ENCODE measurements at regions not wholly inside any gene's neighbourhood (a gene's known extent, or its start where the extent isn't known, plus 50 kb on each side); places are given as distances from the start of the nearest gene placed in this dataset.

DNA sequence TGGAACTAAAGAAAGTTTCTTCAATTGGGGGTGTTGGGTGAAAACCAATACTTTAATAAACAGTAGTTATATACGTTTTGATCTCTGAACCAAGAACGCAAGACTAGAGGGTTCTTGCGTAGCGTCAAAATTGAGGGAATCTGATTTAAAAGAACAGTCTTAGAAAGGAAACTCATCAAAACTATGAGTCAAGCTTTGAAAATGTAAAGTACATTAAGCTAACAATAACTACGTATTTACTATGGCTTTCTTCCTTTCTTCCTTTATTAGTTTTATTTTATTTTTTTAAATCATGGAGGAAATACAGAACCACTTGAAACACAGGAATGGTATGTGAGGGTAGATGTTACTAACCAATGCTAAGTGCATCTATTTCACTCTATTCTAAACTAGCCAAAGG is 287.0 kb upstream of the RSPO3 start:
- Mint-ChIP-seq H3K9me3 (peaks cover 6% of the 10 kb centered on the region in 2 donors), H3K27ac (no peak overlapping the region), H3K36me3 (no peaks in the 10 kb centered on the region), H3K4me3 (no peak overlapping the region), H3K27me3 (ENCODE audit: low read depth in 2 of 2) (no peaks in the 10 kb centered on the region), H3K4me1 (no peaks in the 10 kb centered on the region)
- Histone ChIP-seq H3K9me3 (ENCODE audit: control insufficient read depth, insufficient read depth, low read length) (no peaks in the 10 kb centered on the region), H3K4me1 (ENCODE audit: control insufficient read depth, insufficient read depth, low read length) (no peaks in the 10 kb centered on the region), H3K27ac (ENCODE audit: low read length) (no peak overlapping the region), H3K27me3 (ENCODE audit: control insufficient read depth, insufficient read depth, low read length) (no peaks in the 10 kb centered on the region), H3K36me3 (ENCODE audit: control insufficient read depth, insufficient read depth, low read length) (no peaks in the 10 kb centered on the region), H3K4me3 (ENCODE audit: low read length) (no peak overlapping the region)
- ATAC-seq, result no peak
- 89% methylated on average over 4 of the region's 5 CpGs for WGBS (ENCODE audit: insufficient coverage)
- intact Hi-C loops (cut with micrococcal nuclease), result no loop called here
- TF ChIP-seq, protein P1, sequence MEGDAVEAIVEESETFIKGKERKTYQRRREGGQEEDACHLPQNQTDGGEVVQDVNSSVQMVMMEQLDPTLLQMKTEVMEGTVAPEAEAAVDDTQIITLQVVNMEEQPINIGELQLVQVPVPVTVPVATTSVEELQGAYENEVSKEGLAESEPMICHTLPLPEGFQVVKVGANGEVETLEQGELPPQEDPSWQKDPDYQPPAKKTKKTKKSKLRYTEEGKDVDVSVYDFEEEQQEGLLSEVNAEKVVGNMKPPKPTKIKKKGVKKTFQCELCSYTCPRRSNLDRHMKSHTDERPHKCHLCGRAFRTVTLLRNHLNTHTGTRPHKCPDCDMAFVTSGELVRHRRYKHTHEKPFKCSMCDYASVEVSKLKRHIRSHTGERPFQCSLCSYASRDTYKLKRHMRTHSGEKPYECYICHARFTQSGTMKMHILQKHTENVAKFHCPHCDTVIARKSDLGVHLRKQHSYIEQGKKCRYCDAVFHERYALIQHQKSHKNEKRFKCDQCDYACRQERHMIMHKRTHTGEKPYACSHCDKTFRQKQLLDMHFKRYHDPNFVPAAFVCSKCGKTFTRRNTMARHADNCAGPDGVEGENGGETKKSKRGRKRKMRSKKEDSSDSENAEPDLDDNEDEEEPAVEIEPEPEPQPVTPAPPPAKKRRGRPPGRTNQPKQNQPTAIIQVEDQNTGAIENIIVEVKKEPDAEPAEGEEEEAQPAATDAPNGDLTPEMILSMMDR (IDR thresholded peaks at IDR 0.05), result no peak
- DNase-seq, result no peak

DNA sequence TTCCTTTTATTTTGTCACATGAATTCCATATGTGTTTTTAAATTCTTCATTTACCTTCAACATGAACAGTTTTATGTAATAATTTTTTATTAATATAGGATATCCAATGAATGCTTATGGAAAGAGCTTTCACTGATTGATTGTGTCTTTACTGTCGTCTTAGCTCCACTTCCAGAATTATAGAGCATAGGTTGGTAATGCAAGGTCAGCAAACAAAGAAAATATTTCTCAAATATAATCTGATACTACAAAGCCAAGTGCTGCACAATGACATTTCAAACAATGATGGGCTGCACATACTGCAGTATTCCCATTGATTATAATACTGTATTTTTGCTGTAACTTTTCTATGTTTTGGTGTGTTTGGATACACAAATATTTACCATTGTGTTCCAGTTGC is 275.7 kb upstream of the RSPO3 start:
- Mint-ChIP-seq H3K27ac (no peak overlapping the region), H3K36me3 (no peaks in the 10 kb centered on the region), H3K4me1 (no peaks in the 10 kb centered on the region), H3K9me3 (peaks cover 10 to 12% of the 10 kb centered on the region in 2 donors), H3K27me3 (ENCODE audit: low read depth in 2 of 2) (no peaks in the 10 kb centered on the region), H3K4me3 (no peak overlapping the region)
- intact Hi-C loops (cut with micrococcal nuclease), result no loop called here
- TF ChIP-seq, protein P1 (IDR thresholded peaks at IDR 0.05), result no peak
- Histone ChIP-seq H3K27ac (ENCODE audit: low read length) (no peak overlapping the region), H3K4me1 (ENCODE audit: control insufficient read depth, insufficient read depth, low read length) (no peaks in the 10 kb centered on the region), H3K36me3 (ENCODE audit: control insufficient read depth, insufficient read depth, low read length) (no peaks in the 10 kb centered on the region), H3K27me3 (ENCODE audit: control insufficient read depth, insufficient read depth, low read length) (no peaks in the 10 kb centered on the region), H3K4me3 (ENCODE audit: low read length) (no peak overlapping the region), H3K9me3 (ENCODE audit: control insufficient read depth, insufficient read depth, low read length) (no peaks in the 10 kb centered on the region)
- no peak for ATAC-seq
- WGBS (ENCODE audit: insufficient coverage), result no CpG with 5 or more reads among the region's 1 CpG
- no peak for DNase-seq

DNA sequence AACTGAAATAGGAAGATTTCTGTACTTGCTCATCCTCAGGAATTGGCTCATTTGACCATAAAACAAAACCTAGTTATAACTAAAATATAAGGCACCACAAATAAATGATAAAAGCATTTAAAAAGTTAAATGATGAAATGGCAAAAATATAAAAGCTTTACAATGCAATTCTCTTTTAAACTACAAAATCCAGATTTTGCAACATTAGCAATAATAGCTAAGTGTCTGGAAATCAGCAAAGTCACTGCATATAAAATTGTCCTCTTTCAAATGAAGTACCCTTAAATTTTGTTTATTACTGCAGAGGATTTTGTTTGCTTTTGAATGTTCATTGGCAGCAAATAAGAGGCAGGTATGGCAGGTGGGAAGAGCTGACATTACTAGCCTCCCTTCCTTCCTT is 270.4 kb upstream of the RSPO3 start:
- no peaks in the 10 kb centered on the region for H3K27me3 Mint-ChIP-seq (ENCODE audit: low read depth in 2 of 2)
- no peaks in the 10 kb centered on the region for H3K9me3 ChIP-seq (ENCODE audit: control insufficient read depth, insufficient read depth, low read length)
- H3K36me3 Mint-ChIP-seq, result no peaks in the 10 kb centered on the region
- no peak for ATAC-seq
- DNase-seq, result no peak
- intact Hi-C loops (cut with micrococcal nuclease), result no loop called here
- H3K4me1 Mint-ChIP-seq, result no peaks in the 10 kb centered on the region
- TF ChIP-seq, protein P1 (IDR thresholded peaks at IDR 0.05), result no peak
- H3K27ac ChIP-seq (ENCODE audit: low read length), result no peak overlapping the region
- no peaks in the 10 kb centered on the region for H3K4me1 ChIP-seq (ENCODE audit: control insufficient read depth, insufficient read depth, low read length)
- no peak overlapping the region for H3K4me3 ChIP-seq (ENCODE audit: low read length)
- no peaks in the 10 kb centered on the region for H3K27me3 ChIP-seq (ENCODE audit: control insufficient read depth, insufficient read depth, low read length)
- peaks cover 14 to 15% of the 10 kb centered on the region in 2 donors for H3K9me3 Mint-ChIP-seq
- no peak overlapping the region for H3K4me3 Mint-ChIP-seq
- no peak overlapping the region for H3K27ac Mint-ChIP-seq
- H3K36me3 ChIP-seq (ENCODE audit: control insufficient read depth, insufficient read depth, low read length), result no peaks in the 10 kb centered on the region

DNA sequence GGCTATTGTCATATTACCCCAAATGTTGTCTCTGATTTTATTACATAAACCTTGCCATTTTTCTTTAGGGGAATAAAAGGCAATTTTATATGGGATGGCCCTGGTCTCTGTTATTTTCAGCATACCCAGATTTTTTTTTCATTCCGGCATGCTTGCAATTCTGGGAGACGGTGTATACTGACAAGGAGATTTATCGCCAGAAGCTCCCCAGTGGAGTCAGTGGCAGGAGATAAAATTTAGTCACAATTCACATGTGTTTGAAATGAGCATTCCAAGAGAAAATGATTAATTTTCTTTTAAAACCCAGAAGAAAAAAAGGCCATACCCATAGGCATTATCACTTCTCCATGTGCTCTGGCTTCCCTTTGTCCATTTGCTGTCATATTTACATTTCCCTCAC is 250.8 kb upstream of the RSPO3 start:
- no peaks in the 10 kb centered on the region for H3K36me3 ChIP-seq (ENCODE audit: control insufficient read depth, insufficient read depth, low read length)
- WGBS (ENCODE audit: insufficient coverage), result 95% methylated on average over 3 of the region's 3 CpGs
- no peak overlapping the region for H3K27ac Mint-ChIP-seq
- H3K27ac ChIP-seq (ENCODE audit: low read length), result no peak overlapping the region
- H3K9me3 Mint-ChIP-seq, result peaks cover 7 to 15% of the 10 kb centered on the region in 2 donors
- no peaks in the 10 kb centered on the region for H3K4me1 ChIP-seq (ENCODE audit: control insufficient read depth, insufficient read depth, low read length)
- DNase-seq, result no peak
- intact Hi-C loops (cut with micrococcal nuclease), result no loop called here
- no peaks in the 10 kb centered on the region for H3K27me3 ChIP-seq (ENCODE audit: control insufficient read depth, insufficient read depth, low read length)
- no peaks in the 10 kb centered on the region for H3K36me3 Mint-ChIP-seq
- no peaks in the 10 kb centered on the region for H3K9me3 ChIP-seq (ENCODE audit: control insufficient read depth, insufficient read depth, low read length)
- no peak for ATAC-seq
- H3K4me3 ChIP-seq (ENCODE audit: low read length), result no peak overlapping the region
- H3K4me3 Mint-ChIP-seq, result no peak overlapping the region
- TF ChIP-seq, protein P1 (IDR thresholded peaks at IDR 0.05), result no peak
- H3K27me3 Mint-ChIP-seq (ENCODE audit: low read depth in 2 of 2), result no peaks in the 10 kb centered on the region
- H3K4me1 Mint-ChIP-seq, result no peaks in the 10 kb centered on the region
